GM23338 (cell line): ENCODE measurements at regions not wholly inside any gene's neighbourhood (a gene's known extent, or its start where the extent isn't known, plus 50 kb on each side); places are given as distances from the start of the nearest gene placed in this dataset.

Experiments used
- ATAC-seq: fragments of 200-7000 bp; cut with Tn5 transposase; 3 replicates; pipeline ENCODE4 v1.9.1; 2020
- DNase-seq: peaks from one replicate; pipeline ENCODE4 v3.0.0-alpha.2; 2015; ENCODE audit warnings: low spot score
- H2AFZ ChIP-seq: fragments of 200-600 bp; sonication (generic); 2 replicates; pipeline ENCODE4 v1.8.0; 2016; ENCODE audit warnings: antibody characterized with exemption, mild to moderate bottlenecking, moderate library complexity
- H3F3A ChIP-seq: fragments of 200-600 bp; sonication (generic); replicated peaks from 2 replicates; pipeline ENCODE4 v1.8.0; 2017; ENCODE audit warnings: antibody characterized with exemption, mixed run types, low read depth
- H3K27ac ChIP-seq: fragments of 200-600 bp; sonication (generic); 2 replicates; pipeline ENCODE4 v1.6.1; 2016; ENCODE audit warnings: low read depth
- H3K27me3 ChIP-seq: fragments of 200-600 bp; sonication (generic); 2 replicates; pipeline ENCODE4 v1.8.0; 2016; ENCODE audit warnings: mild to moderate bottlenecking, mixed run types, moderate library complexity; ENCODE audit not compliant: insufficient read depth
- H3K36me3 ChIP-seq: fragments of 200-600 bp; sonication (generic); 2 replicates; pipeline ENCODE4 v1.8.0; 2016; ENCODE audit warnings: mild to moderate bottlenecking; ENCODE audit not compliant: insufficient read depth
- H3K4me1 ChIP-seq: fragments of 200-600 bp; sonication (generic); 2 replicates; pipeline ENCODE4 v1.8.0; 2016; ENCODE audit warnings: mild to moderate bottlenecking, moderate library complexity; ENCODE audit not compliant: insufficient read depth
- H3K4me2 ChIP-seq: fragments of 200-600 bp; sonication (generic); 2 replicates; pipeline ENCODE4 v1.7.1; 2017; ENCODE audit warnings: mixed run types
- H3K4me3 ChIP-seq: fragments of 200-600 bp; sonication (generic); 2 replicates; pipeline ENCODE4 v1.6.1; 2016; ENCODE audit warnings: mixed run types
- H3K79me2 ChIP-seq: fragments of 200-600 bp; sonication (generic); replicated peaks from 2 replicates; pipeline ENCODE4 v1.8.0; 2017; ENCODE audit warnings: mild to moderate bottlenecking; ENCODE audit not compliant: insufficient read depth
- H3K9me2 ChIP-seq: fragments of 200-600 bp; sonication (generic); 2 replicates; pipeline ENCODE4 v1.8.0; 2017; ENCODE audit not compliant: insufficient read depth
- H4K20me1 ChIP-seq: fragments of 200-600 bp; sonication (generic); replicated peaks from 2 replicates; pipeline ENCODE4 v1.8.0; 2017; ENCODE audit warnings: mild to moderate bottlenecking; ENCODE audit not compliant: insufficient read depth
- H3K27ac Mint-ChIP-seq: 2 replicates; pipeline ENCODE4 v1.8.0; 2020; ENCODE audit warnings: inconsistent platforms, mild to moderate bottlenecking, moderate library complexity, mixed read lengths
- H3K27me3 Mint-ChIP-seq: 3 replicates; pipeline ENCODE4 v1.8.0; 2022; ENCODE audit warnings: low read depth, mild to moderate bottlenecking, moderate library complexity, mixed read lengths, inconsistent platforms; ENCODE audit not compliant: insufficient read depth, poor library complexity
- H3K36me3 Mint-ChIP-seq: 3 replicates; pipeline ENCODE4 v1.8.0; 2021; ENCODE audit warnings: low read depth, mild to moderate bottlenecking, inconsistent platforms, moderate library complexity, mixed read lengths
- H3K4me1 Mint-ChIP-seq: 3 replicates; pipeline ENCODE4 v1.8.0; 2020; ENCODE audit warnings: mild to moderate bottlenecking, inconsistent platforms, mixed read lengths
- H3K4me3 Mint-ChIP-seq: 3 replicates; pipeline ENCODE4 v1.8.0; 2021; ENCODE audit warnings: moderate library complexity, mild to moderate bottlenecking, inconsistent platforms, mixed read lengths
- H3K9me3 Mint-ChIP-seq: 3 replicates; pipeline ENCODE4 v1.8.0; 2020; ENCODE audit warnings: moderate library complexity, mild to moderate bottlenecking, inconsistent platforms, mixed read lengths
- CREB1 ChIP-seq: fragments of 250-450 bp; sonication (Bioruptor Pico); IDR thresholded peaks from 2 replicates; pipeline ENCODE4 v1.5.0; 2020; ENCODE audit warnings: low read depth, mild to moderate bottlenecking, moderate library complexity
- ETS1 ChIP-seq: IDR thresholded peaks from 2 replicates; pipeline ENCODE4 v1.6.1; 2016; ENCODE audit warnings: antibody characterized with exemption
- EZH2 ChIP-seq: fragments of 200-600 bp; sonication (generic); IDR thresholded peaks from one replicate; pipeline ENCODE4 v1.8.0; 2017; ENCODE audit warnings: antibody characterized with exemption, mild to moderate bottlenecking, low read depth; ENCODE audit not compliant: unreplicated experiment
- EZH2phosphoT487 ChIP-seq: fragments of 200-600 bp; sonication (generic); IDR thresholded peaks from one replicate; pipeline ENCODE4 v1.8.1; 2018; ENCODE audit warnings: antibody characterized with exemption; ENCODE audit not compliant: unreplicated experiment
- JUNB ChIP-seq: IDR thresholded peaks from one replicate; pipeline ENCODE4 v1.6.1; 2016; ENCODE audit warnings: antibody characterized with exemption; ENCODE audit not compliant: unreplicated experiment
- NANOG ChIP-seq: IDR thresholded peaks from 2 replicates; pipeline ENCODE4 v1.6.1; 2016; ENCODE audit warnings: antibody characterized with exemption, borderline replicate concordance
- ZNF114 ChIP-seq: fragments of 250-450 bp; sonication (Bioruptor Pico); IDR thresholded peaks from 2 replicates; pipeline ENCODE4 v1.5.0; 2020; ENCODE audit warnings: mild to moderate bottlenecking, moderate library complexity
- ZNF331 ChIP-seq: fragments of 250-450 bp; sonication (Bioruptor Pico); IDR thresholded peaks from 2 replicates; pipeline ENCODE4 v1.5.0; 2020; ENCODE audit warnings: low read depth, mild to moderate bottlenecking, moderate library complexity
- ZNF462 ChIP-seq: fragments of 250-450 bp; sonication (Bioruptor Pico); IDR thresholded peaks from 2 replicates; pipeline ENCODE4 v1.5.0; 2020; ENCODE audit warnings: mild to moderate bottlenecking, moderate library complexity

GRCh38 chr4:136811496-136812077, 720.7 kb downstream of the PCDH18 start (continued):
- TF ChIP-seq ZNF462 (CRISPR knock-in tag) (no peak), EZH2phosphoT487 (no peak), EZH2 (no peak)

- Histone ChIP-seq H3K36me3 (peaks cover 16% of the 10 kb centered on the region; the same call in 1 of the 2 replicates), H3K4me1 (no peaks in the 10 kb centered on the region), H3K27ac (no peak overlapping the region), H3K27me3 (no peaks in the 10 kb centered on the region), H3K4me3 (no peak overlapping the region), H3F3A (no peaks in the 10 kb centered on the region), H3K79me2 (no peaks in the 10 kb centered on the region), H3K4me2 (no peak overlapping the region), H4K20me1 (no peaks in the 10 kb centered on the region), H2AFZ (no peak overlapping the region), H3K9me2 (peaks cover 4% of the 10 kb centered on the region; the same call in 1 of the 2 replicates)
- no peak for DNase-seq
- no peak for ATAC-seq
- H3K4me3 Mint-ChIP-seq, result no peak overlapping the region
- H3K9me3 Mint-ChIP-seq, result peaks cover 36% of the 10 kb centered on the region
- H3K27me3 Mint-ChIP-seq, result no peaks in the 10 kb centered on the region
- H3K36me3 Mint-ChIP-seq, result peaks cover 43% of the 10 kb centered on the region
- no peak overlapping the region for H3K27ac Mint-ChIP-seq
- H3K4me1 Mint-ChIP-seq, result no peaks in the 10 kb centered on the region
- TF ChIP-seq ZNF114, result no peak
- TF ChIP-seq ETS1, result no peak
- no peak for TF ChIP-seq CREB1 (CRISPR knock-in tag)
- no peak for TF ChIP-seq ZNF462 (CRISPR knock-in tag)
- TF ChIP-seq JUNB, result no peak
- TF ChIP-seq ZNF331 (CRISPR knock-in tag), result no peak
- TF ChIP-seq NANOG, result no peak
These were observed 721.7 kb downstream of the PCDH18 start for GRCh38 chr4:136810626-136811025.
